HEK293T (cell line): ENCODE measurements at regions not wholly inside any gene's neighbourhood (a gene's known extent, or its start where the extent isn't known, plus 50 kb on each side); places are given as distances from the start of the nearest gene placed in this dataset.

Experiments
- CTCF ChIA-PET: fragments of 350-600 bp; formaldehyde crosslinking; extraction: SDS; loops from one replicate; lab custom pipeline; 2021; ENCODE audit warnings: antibody characterized with exemption, inconsistent platforms; lab: Yijun Ruan, JAX
- POLR2A ChIA-PET: fragments of 350-600 bp; formaldehyde crosslinking; extraction: SDS; loops from one replicate; lab custom pipeline; 2020; ENCODE audit warnings: antibody characterized with exemption, inconsistent platforms; lab: Yijun Ruan, JAX
- DNase-seq: peaks from one replicate; pipeline ENCODE4 v3.0.0; 2012; ENCODE audit warnings: mixed read lengths; ENCODE audit errors: extremely low spot score
- ARNT ChIP-seq: fragments of 450-650 bp; IDR thresholded peaks from 2 replicates; pipeline ENCODE4 v1.6.1; 2017; ENCODE audit warnings: mild to moderate bottlenecking
- BHLHE40 ChIP-seq: fragments of 450-650 bp; IDR thresholded peaks from 2 replicates; pipeline ENCODE4 v1.6.1; 2016; ENCODE audit warnings: mild to moderate bottlenecking, moderate library complexity, borderline replicate concordance
- CTBP1 ChIP-seq: fragments of 450-650 bp; IDR thresholded peaks from 2 replicates; pipeline ENCODE4 v1.6.1; 2016; ENCODE audit warnings: borderline replicate concordance
- ELF4 ChIP-seq: fragments of 450-650 bp; IDR thresholded peaks from 2 replicates; pipeline ENCODE4 v1.6.1; 2017; ENCODE audit warnings: antibody characterized with exemption
- FOXA1 ChIP-seq: fragments of 450-650 bp; IDR thresholded peaks from 2 replicates; pipeline ENCODE4 v1.6.1; 2016; ENCODE audit warnings: mild to moderate bottlenecking
- FOXK2 ChIP-seq: fragments of 450-650 bp; IDR thresholded peaks from 2 replicates; pipeline ENCODE4 v1.6.1; 2016; ENCODE audit warnings: mild to moderate bottlenecking
- FOXM1 ChIP-seq: fragments of 450-650 bp; IDR thresholded peaks from 2 replicates; pipeline ENCODE4 v1.6.1; 2017; ENCODE audit warnings: mild to moderate bottlenecking, borderline replicate concordance
- HDGF ChIP-seq: fragments of 450-650 bp; IDR thresholded peaks from 2 replicates; pipeline ENCODE4 v1.6.1; 2017; ENCODE audit warnings: antibody characterized with exemption, borderline replicate concordance
- L3MBTL2 ChIP-seq: fragments of 450-650 bp; conservative IDR thresholded peaks from 2 replicates; pipeline ENCODE4 v1.6.1; 2016; ENCODE audit warnings: mild to moderate bottlenecking
- LEF1 ChIP-seq: fragments of 450-650 bp; IDR thresholded peaks from 2 replicates; pipeline ENCODE4 v1.6.1; 2017; ENCODE audit warnings: mild to moderate bottlenecking, borderline replicate concordance
- NFRKB ChIP-seq: fragments of 450-650 bp; IDR thresholded peaks from 2 replicates; pipeline ENCODE4 v1.6.1; 2016; ENCODE audit warnings: mild to moderate bottlenecking, moderate library complexity
- PKNOX1 ChIP-seq: fragments of 450-650 bp; IDR thresholded peaks from 2 replicates; pipeline ENCODE4 v1.6.1; 2016
- SP1 ChIP-seq: fragments of 450-650 bp; IDR thresholded peaks from 2 replicates; pipeline ENCODE4 v1.6.1; 2017
- SUZ12 ChIP-seq: fragments of 450-650 bp; IDR thresholded peaks from 2 replicates; pipeline ENCODE4 v1.6.1; 2016; ENCODE audit warnings: mild to moderate bottlenecking
- TARDBP ChIP-seq: fragments of 450-650 bp; IDR thresholded peaks from 2 replicates; pipeline ENCODE4 v1.6.1; 2016
- ZNF384 ChIP-seq: fragments of 450-650 bp; IDR thresholded peaks from 2 replicates; pipeline ENCODE4 v1.6.1; 2016

- ChIA-PET CTCF (no interaction called here), POLR2A (no interaction called here)
- TF ChIP-seq HDGF (no peak), SUZ12 (no peak), L3MBTL2 (no peak), LEF1 (no peak), FOXK2 (no peak), BHLHE40 (no peak), CTBP1 (no peak), ELF4 (no peak), FOXM1 (no peak), ZNF384 (no peak), ARNT (no peak), PKNOX1 (no peak), SP1 (no peak), FOXA1 (no peak), NFRKB (no peak), TARDBP (no peak)
- no peak for DNase-seq
These were observed 271.2 kb downstream of the SMARCA2 start for GRCh38 chr9:2286333-2286705.

- CTCF ChIA-PET: no interaction called here
- POLR2A ChIA-PET: no interaction called here
- TF ChIP-seq SP1 (no peak), FOXM1 (no peak), FOXK2 (no peak), PKNOX1 (no peak), BHLHE40 (no peak), TARDBP (no peak), NFRKB (no peak), ARNT (no peak), LEF1 (no peak), FOXA1 (no peak), CTBP1 (no peak), HDGF (no peak), ELF4 (no peak), SUZ12 (no peak), ZNF384 (no peak), L3MBTL2 (no peak)
- DNase-seq: no peak
These were observed 271.8 kb downstream of the SMARCA2 start for GRCh38 chr9:2286825-2287455.

- CTCF ChIA-PET: no interaction called here
- DNase-seq: no peak
- POLR2A ChIA-PET: no interaction called here
- TF ChIP-seq CTBP1 (no peak), NFRKB (no peak), TARDBP (no peak), ELF4 (no peak), PKNOX1 (no peak), HDGF (no peak), LEF1 (no peak), FOXM1 (no peak)
These were observed 273.2 kb downstream of the SMARCA2 start for GRCh38 chr9:2288309-2288708.

- no peak for DNase-seq
- ChIA-PET POLR2A (no interaction called here), CTCF (no interaction called here)
These were observed 274.1 kb downstream of the SMARCA2 start for GRCh38 chr9:2289263-2289662.

GRCh38 chr9:2290382-2290781 lies 275.2 kb downstream of the SMARCA2 start:
- no peak for DNase-seq
- no peak for TF ChIP-seq ARNT
- no peak for TF ChIP-seq FOXM1
- no peak for TF ChIP-seq FOXK2
- no peak for TF ChIP-seq SP1
- no peak for TF ChIP-seq HDGF
- TF ChIP-seq LEF1: no peak
- no peak for TF ChIP-seq FOXA1
- no peak for TF ChIP-seq SUZ12
- no peak for TF ChIP-seq BHLHE40
- no peak for TF ChIP-seq NFRKB
- TF ChIP-seq CTBP1: no peak
- TF ChIP-seq TARDBP: no peak
- TF ChIP-seq PKNOX1: no peak
- no peak for TF ChIP-seq ELF4
- TF ChIP-seq L3MBTL2: no peak
- CTCF ChIA-PET: no interaction called here

More at GRCh38 chr9:2289263-2289662, 274.1 kb downstream of the SMARCA2 start:
- TF ChIP-seq ARNT: no peak
- TF ChIP-seq TARDBP: no peak
- TF ChIP-seq PKNOX1: no peak
- no peak for TF ChIP-seq FOXM1

More at GRCh38 chr9:2290382-2290781, 275.2 kb downstream of the SMARCA2 start:
- POLR2A ChIA-PET: no interaction called here
